ENCODE measurements at regions not wholly inside any gene's neighbourhood (a gene's known extent, or its start where the extent isn't known, plus 50 kb on each side); places are given as distances from the start of the nearest gene placed in this dataset.
"Not testable (repeated sequence)": the region's sequence is repeated elsewhere in the genome, so short reads cannot be mapped to it uniquely, and the experiment has no call there.

- DNase-seq: no peak
Observed at GRCh38 chr3:8348076-8348475, 153.5 kb upstream of the LMCD1 start.

GRCh38 chr3:8352475-8352874 lies 149.1 kb upstream of the LMCD1 start:
- DNase-seq: no peak

DNA sequence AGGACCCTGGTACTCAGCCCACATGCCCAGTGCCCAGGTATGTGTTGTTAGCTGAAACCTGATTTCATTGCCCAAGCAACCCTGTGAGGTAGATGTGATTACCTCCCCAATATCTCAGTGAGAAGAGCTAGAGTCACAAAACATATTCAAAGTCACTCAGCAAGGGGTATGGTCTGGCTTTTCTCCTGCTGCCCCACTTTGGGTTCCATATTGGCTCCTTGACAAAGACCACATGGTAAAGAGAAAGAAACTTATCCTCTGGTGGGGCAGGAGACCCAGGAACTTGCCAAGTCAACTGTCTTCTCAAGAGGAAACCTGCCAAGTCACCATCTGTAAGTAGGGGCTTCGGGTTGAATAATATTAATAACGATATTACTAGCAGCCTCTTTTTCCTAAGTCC lies 148.3 kb upstream of the LMCD1 start:
- no peak for DNase-seq

- DNase-seq: no peak
Observed at GRCh38 chr3:8355346-8355745, 146.3 kb upstream of the LMCD1 start.

- DNase-seq: not testable (repeated sequence)
Observed at GRCh38 chr3:8356066-8356465, 145.6 kb upstream of the LMCD1 start.

DNA sequence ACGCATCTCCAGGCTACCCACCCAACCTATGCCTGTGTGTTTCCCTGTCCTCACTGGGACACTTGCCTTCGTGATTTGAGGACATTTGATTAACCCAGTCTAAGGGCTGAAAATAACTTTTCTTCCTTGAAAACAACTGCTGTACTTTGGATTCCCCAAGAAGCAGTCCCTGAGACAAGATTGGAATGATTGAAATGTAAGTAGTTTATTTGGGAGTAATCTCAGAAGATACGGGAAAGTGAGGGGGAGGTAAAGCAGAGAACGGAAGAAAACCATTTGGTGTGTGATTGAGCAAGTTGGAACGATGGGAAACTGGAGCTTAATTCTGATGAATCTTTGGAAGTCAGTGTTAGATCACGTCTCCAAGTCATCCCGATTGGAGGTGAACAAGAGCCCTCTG lies 143.8 kb upstream of the LMCD1 start:
- DNase-seq: no peak

DNA sequence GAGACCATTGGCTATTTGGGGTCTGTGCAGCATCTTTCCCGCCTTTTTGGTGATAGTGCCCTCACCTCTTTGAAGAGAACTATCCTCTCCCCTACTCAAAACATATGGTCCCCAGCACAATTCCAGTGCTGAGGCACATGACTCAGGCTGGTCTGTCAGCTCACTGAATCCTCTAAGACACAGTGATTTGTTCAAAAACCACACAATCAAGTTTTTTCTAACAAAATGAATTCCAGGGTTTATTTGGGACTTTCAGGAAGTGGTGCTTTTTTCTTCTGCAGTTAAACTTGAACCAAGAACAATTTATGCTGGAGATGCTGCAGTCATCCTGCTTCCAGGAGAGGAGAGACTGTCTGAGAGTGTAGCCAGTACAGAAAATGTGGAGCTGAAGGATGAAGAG lies 142.5 kb upstream of the LMCD1 start:
- DNase-seq: no peak

DNA sequence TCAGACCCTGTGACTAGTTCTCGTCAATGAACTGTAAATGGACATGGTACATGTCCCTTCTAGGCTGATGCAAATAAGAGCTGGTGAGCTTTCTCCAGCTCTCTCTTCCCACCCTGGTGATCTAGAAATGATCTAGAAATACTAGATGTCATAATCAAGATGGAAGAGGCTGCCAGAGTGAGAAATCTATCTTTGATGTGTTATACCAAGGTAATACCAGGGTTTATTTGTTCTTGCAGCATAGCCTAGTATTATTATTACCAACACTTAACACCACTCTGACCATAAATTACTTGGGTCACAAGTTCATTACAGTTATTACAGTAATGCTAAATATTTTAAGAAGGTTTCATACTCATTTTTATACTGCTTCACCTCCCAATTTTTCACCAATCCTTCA lies 138.4 kb upstream of the LMCD1 start:
- DNase-seq: no peak

DNA sequence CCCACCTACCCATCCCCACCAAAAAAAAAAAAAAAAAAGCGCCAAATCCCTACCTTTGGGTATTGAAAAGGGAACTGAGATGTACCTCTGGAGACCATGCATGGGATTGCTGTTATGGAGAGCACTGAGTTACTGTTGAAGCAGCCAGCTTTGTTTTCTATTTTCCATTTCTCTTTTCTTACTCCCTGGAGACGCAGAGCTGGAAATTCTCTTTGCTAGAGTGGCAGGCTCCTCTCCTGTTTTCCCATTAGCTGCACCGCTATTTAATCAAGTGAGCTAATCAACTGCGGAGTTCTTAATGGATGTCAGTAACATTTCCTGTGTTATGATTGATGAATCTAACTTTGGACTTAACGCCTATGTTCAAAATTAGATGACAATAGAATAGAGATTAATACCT lies 136.1 kb upstream of the LMCD1 start:
- no peak for DNase-seq

DNA sequence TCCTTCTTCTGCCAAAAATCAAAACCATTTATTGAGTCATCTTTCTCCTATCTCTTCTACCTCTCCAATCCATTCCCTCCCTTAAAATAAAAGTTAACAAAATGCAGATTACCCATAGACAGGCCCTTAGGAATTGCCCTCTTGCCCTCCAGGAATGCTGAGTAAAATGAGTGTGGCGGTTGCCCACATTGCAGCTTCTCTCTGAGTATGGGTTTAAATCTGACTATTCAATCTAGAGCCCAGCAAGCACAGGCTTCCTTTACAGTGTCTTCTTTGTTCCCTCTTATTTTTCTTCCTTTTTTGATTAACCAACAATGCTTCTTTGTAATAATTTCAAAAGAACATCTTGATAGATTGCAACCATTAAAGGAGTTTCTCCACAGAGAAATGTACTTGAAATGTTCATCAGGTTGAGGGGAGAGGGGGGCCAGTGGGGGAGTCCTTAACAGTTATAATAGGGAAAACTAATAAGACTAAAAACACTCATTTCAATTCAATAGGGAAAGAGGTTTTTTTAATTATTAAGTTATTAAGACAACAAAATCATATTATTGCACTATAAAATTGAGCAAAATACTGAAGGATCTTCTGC lies 135.3 kb upstream of the LMCD1 start:
- DNase-seq: no peak

GRCh38 chr3:8368598-8368997 lies 133.0 kb upstream of the LMCD1 start:
- no peak for DNase-seq

GRCh38 chr3:8369638-8370037 lies 132.0 kb upstream of the LMCD1 start:
- DNase-seq: no peak

- no peak for DNase-seq
Observed at GRCh38 chr3:8371085-8371551, 130.5 kb upstream of the LMCD1 start.

DNA sequence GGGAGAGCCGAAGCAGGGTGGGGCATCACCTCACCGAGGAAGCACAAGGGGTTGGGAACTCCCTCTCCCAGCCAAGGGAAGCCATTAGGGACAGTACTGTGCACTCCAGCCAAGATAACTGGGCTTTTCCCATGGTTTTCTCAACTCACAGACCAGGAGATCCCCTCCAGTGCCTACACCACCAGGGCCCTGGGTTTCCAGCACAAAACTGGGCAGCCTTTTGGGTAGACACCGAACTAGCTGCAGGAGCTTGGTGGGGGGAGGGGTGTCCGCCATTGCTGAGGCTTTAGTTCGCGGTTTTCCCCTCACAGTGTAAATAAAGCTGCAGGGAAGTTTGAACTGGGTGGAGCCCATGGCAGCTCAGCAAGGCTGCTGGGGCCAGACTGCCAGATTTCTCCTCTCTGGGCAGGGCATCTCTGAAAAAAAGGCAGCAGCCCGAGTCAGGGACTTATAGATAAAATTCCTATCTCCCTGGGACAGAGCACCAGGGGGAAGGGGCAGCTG lies 129.6 kb upstream of the LMCD1 start:
- no peak for DNase-seq

DNA sequence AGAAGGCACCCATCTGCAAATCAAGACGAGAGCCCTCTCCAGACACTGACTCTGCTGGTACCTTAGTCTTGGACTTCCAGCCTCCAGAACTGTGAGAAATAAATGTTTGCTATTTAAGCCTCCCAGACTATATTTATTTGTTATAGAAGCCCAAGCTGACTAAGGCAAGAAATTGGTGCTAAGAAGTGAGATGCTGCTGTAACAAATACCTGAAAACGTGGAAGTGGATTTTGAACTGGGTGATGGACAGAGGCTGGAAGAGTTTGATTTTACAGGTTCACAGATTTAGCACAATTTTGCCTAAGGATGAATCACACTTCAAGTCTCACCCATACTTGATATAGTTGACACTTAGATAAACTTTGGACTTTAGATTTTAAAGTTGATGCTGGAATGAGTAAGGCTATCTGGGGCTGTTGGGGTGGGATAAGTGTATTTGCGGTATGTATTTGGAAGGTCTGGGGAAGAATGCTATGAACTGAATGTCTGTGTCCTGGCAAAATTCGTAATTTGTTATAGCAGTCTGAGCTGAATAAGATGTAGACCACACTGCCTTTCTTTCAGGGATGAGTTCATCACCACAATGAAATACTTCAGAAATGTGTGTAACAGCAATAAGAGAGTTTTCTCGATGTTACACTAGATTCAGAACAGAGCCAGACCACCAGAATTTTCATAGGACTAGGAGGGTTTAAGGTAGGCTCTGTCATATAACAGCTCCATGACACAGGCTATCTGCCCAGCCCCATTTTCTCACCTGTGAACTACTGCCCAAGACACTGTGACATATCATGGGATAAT lies 120.5 kb upstream of the LMCD1 start:
- no peak for DNase-seq

- no peak for DNase-seq
Observed at GRCh38 chr3:8385848-8386620, 115.6 kb upstream of the LMCD1 start.

- no peak for DNase-seq
Observed at GRCh38 chr3:8387571-8387970, 114.1 kb upstream of the LMCD1 start.

GRCh38 chr3:8399686-8400085 lies 101.9 kb upstream of the LMCD1 start:
- DNase-seq: no peak

DNA sequence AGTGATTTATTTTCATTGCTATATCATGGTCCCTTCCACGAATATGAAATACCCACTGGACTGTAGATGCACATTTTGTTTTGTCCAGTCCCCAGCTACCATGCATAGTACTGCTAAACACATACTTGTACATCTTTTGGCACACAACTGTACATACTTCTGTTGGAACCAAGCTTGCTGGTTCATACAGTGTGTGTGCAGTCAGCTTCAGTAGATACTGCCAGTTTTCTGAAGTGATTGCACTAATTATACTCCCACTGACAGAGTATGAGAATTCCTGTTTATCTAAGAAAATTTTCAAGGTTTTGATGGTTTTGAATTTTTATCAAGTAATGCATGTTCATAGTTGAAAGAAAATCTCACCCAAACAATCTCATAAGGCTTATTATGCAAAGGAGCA lies 100.7 kb upstream of the LMCD1 start:
- DNase-seq: no peak

GRCh38 chr3:8403996-8404395 lies 97.6 kb upstream of the LMCD1 start:
- DNase-seq: no peak

DNA sequence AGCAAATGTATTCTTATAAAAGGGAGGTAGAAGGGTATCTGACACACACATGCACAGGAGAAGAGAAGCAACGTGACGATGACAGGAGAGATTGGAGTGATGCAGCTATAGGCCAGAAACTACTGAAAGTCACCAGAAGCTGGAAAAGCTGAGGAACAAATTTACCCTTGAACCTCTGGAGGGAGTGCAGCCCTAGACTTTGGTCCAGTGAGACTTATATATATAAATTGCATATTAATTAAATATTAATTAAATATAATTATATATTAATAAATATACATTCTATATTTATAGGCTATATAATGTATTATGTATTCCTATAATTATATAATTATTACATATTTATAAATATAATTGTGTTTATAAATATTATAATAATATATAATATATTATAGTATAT lies 96.5 kb upstream of the LMCD1 start:
- no peak for DNase-seq

DNA sequence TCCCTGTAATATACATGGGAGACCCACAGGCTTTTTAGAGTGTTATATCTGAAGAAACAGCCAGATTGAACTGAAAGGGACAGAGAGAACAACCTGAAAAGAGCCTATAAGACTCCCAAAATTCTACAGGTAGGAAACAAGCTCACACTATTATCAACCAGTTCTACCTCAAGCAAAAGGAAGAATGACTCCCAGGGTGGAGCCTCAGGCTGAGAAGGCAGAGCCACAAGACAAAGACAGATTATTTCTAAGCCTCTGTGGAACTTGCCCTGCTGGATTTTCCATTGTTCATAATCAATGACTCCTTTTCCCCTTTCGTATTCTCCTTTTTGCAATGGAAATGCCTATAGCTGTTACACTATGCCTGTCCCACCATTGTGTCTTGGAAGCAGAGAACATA lies 95.1 kb upstream of the LMCD1 start:
- DNase-seq: no peak
